HCT116 (cell line): ENCODE measurements at regions not wholly inside any gene's neighbourhood (a gene's known extent, or its start where the extent isn't known, plus 50 kb on each side); places are given as distances from the start of the nearest gene placed in this dataset.

Experiments
- ATAC-seq: fragments of 200-7000 bp; cut with Tn5 transposase; 2 replicates; pipeline ENCODE4 v1.9.1; 2020; ENCODE audit warnings: mild to moderate bottlenecking, moderate library complexity
- BruUV-seq: library from RNA; stranded (reverse); fragments of 400-500 nt; replicated peaks from 2 replicates; lab custom pipeline; 2021; lab: Mats Ljungman, UMichigan
- CTCF ChIA-PET: fragments of 300-600 bp; sonication (Branson Sonifier 250); formaldehyde crosslinking; loops from one replicate; lab custom pipeline; 2021; ENCODE audit warnings: antibody characterized with exemption; lab: Charles Lee
- POLR2A ChIA-PET: fragments of 300-600, 350-600 bp; sonication (Branson Sonifier 250); formaldehyde crosslinking; loops from one replicate; lab custom pipeline; 2021; ENCODE audit warnings: antibody characterized with exemption; lab: Charles Lee
- RAD21 ChIA-PET, 2 experiments: fragments of 300-600 bp; sonication (Branson Sonifier 250); formaldehyde crosslinking; loops; one replicate each; lab custom pipeline; 2023; ENCODE audit warnings: low total read pairs in 2 of 2; ENCODE audit not compliant: uncharacterized antibody in 2 of 2, unreplicated experiment in 2 of 2, low non-redundant PET in 1 of 2; lab: Charles Lee
- DNase-seq: peaks from one replicate; pipeline ENCODE4 v3.0.0-alpha.2; 2010; ENCODE audit warnings: low read depth, low spot score
- H2AFZ ChIP-seq: fragments of 200-600 bp; shearing (Covaris generic), sonication (generic); 2 replicates; pipeline ENCODE4 v1.6.1; 2017; ENCODE audit warnings: low read depth, mixed run types, mixed read lengths, antibody characterized with exemption, low read length; ENCODE audit not compliant: poor library complexity, severe bottlenecking
- H3K27ac ChIP-seq: 2 replicates; pipeline ENCODE4 v1.5.1; 2012; ENCODE audit warnings: low read depth, low read length
- H3K27me3 ChIP-seq: fragments of 200-600 bp; sonication (generic); 2 replicates; pipeline ENCODE4 v1.6.1; 2016; ENCODE audit warnings: mixed run types, low read length, mixed read lengths; ENCODE audit not compliant: insufficient read depth
- H3K36me3 ChIP-seq, 2 experiments: fragments of 200-500 bp in 1 of 2; fragments of 200-600 bp in 1 of 2; sonication (Bioruptor generic) in 1 of 2; sonication (generic) in 1 of 2; 2 replicates each; pipeline versions ENCODE4 v1.5.1 to v1.6.1; 2014 to 2016; ENCODE audit warnings: low read length in 2 of 2, inconsistent platforms in 1 of 2, mixed read lengths in 1 of 2, mixed run types in 1 of 2; ENCODE audit not compliant: insufficient read depth in 2 of 2, control insufficient read depth in 1 of 2
- H3K4me1 ChIP-seq, 2 experiments: fragments of 200-600 bp in 1 of 2; sonication (generic) in 1 of 2; 2 replicates each; pipeline versions ENCODE4 v1.5.1 to v1.6.1; 2012 to 2017; ENCODE audit warnings: low read length in 2 of 2, inconsistent platforms in 1 of 2, mild to moderate bottlenecking in 1 of 2, mixed read lengths in 1 of 2, mixed run types in 1 of 2, moderate library complexity in 1 of 2; ENCODE audit not compliant: insufficient read depth in 2 of 2, control insufficient read depth in 1 of 2
- H3K4me2 ChIP-seq: fragments of 200-600 bp; sonication (generic); 2 replicates; pipeline ENCODE4 v1.6.1; 2017; ENCODE audit warnings: mixed run types, low read length, mixed read lengths
- H3K4me3 ChIP-seq, 2 experiments: fragments of 200-600 bp in 1 of 2; sonication (generic) in 1 of 2; replicated peaks in 1 of 2; 2 replicates each; pipeline ENCODE4 v1.5.1; 2011 to 2016; ENCODE audit warnings: low read length in 2 of 2, control low read depth in 1 of 2, low read depth in 1 of 2, mild to moderate bottlenecking in 1 of 2, mixed read lengths in 1 of 2, mixed run types in 1 of 2
- H3K79me2 ChIP-seq: fragments of 200-600 bp; sonication (generic); 2 replicates; pipeline ENCODE4 v1.6.1; 2017; ENCODE audit warnings: mild to moderate bottlenecking, mixed run types, low read length, moderate library complexity, mixed read lengths; ENCODE audit not compliant: insufficient read depth
- H3K9ac ChIP-seq: fragments of 200-600 bp; sonication (generic); 2 replicates; pipeline ENCODE4 v1.6.1; 2016; ENCODE audit warnings: low read length, mixed read lengths
- H3K9me2 ChIP-seq: fragments of 200-600 bp; sonication (generic), shearing (Covaris generic); 2 replicates; pipeline ENCODE4 v1.6.1; 2017; ENCODE audit warnings: mixed run types, mild to moderate bottlenecking, moderate library complexity; ENCODE audit not compliant: insufficient read depth
- H3K9me3 ChIP-seq, 2 experiments: fragments of 200-500 bp in 1 of 2; fragments of 200-600 bp in 1 of 2; sonication (Bioruptor generic) in 1 of 2; sonication (generic) in 1 of 2; 2 replicates each; pipeline ENCODE4 v1.6.1; 2014 to 2017; ENCODE audit warnings: low read length in 2 of 2, mixed read lengths in 2 of 2, inconsistent platforms in 1 of 2, low read depth in 1 of 2, mild to moderate bottlenecking in 1 of 2, mixed run types in 1 of 2, moderate library complexity in 1 of 2; ENCODE audit not compliant: control insufficient read depth in 1 of 2, insufficient read depth in 1 of 2
- H4K20me1 ChIP-seq: fragments of 200-600 bp; sonication (generic), shearing (Covaris generic); 2 replicates; pipeline ENCODE4 v1.6.1; 2017; ENCODE audit warnings: mixed run types, mild to moderate bottlenecking, moderate library complexity; ENCODE audit not compliant: insufficient read depth
- ATF3 ChIP-seq: IDR thresholded peaks from 2 replicates; pipeline ENCODE4 v1.6.1; 2012
- CEBPB ChIP-seq: IDR thresholded peaks from 2 replicates; pipeline ENCODE4 v1.6.1; 2012; ENCODE audit warnings: low read depth
- EGR1 ChIP-seq: IDR thresholded peaks from 2 replicates; pipeline ENCODE4 v1.6.1; 2012; ENCODE audit warnings: low read depth
- FOSL1 ChIP-seq: IDR thresholded peaks from 2 replicates; pipeline ENCODE4 v1.6.1; 2012; ENCODE audit warnings: low read depth
- JUND ChIP-seq: IDR thresholded peaks from 2 replicates; pipeline ENCODE4 v1.6.1; 2012
- SRF ChIP-seq: IDR thresholded peaks from 2 replicates; pipeline ENCODE4 v1.6.1; 2012; ENCODE audit warnings: low read depth
- intact Hi-C: fragments of 100-400 bp; cut with micrococcal nuclease; formaldehyde crosslinking; loops from 2 replicates; pipeline ENCODE4 v1.10.0; 2022

GRCh38 chr6:4362326-4362725 is 227.0 kb upstream of the ECI2 start:
- Histone ChIP-seq H3K4me2 (no peak overlapping the region), H3K9ac (no peak overlapping the region), H3K36me3 (no peaks in the 10 kb centered on the region), H2AFZ (no peak overlapping the region), H3K9me2 (no peaks in the 10 kb centered on the region), H3K9me3 (no peaks in the 10 kb centered on the region), H3K79me2 (no peaks in the 10 kb centered on the region), H3K4me3 (no peak overlapping the region), H3K27me3 (no peaks in the 10 kb centered on the region), H3K4me1 (peaks cover 17 to 23% of the 10 kb centered on the region in 2 experiments), H3K27ac (no peak overlapping the region), H4K20me1 (no peaks in the 10 kb centered on the region)
- intact Hi-C loops, result no loop called here
- CTCF ChIA-PET, result no interaction called here
- BruUV-seq, result no TSS peak
- TF ChIP-seq CEBPB (no peak), EGR1 (no peak), ATF3 (no peak)
- DNase-seq (no peak), ATAC-seq (no peak)
- RAD21 ChIA-PET, result no interaction called here
- POLR2A ChIA-PET, result no interaction called here

- Histone ChIP-seq H3K27me3 (no peaks in the 10 kb centered on the region), H3K79me2 (no peaks in the 10 kb centered on the region), H2AFZ (no peak overlapping the region), H3K4me1 (peaks cover 22 to 31% of the 10 kb centered on the region in 2 experiments), H3K36me3 (no peaks in the 10 kb centered on the region), H3K27ac (no peak overlapping the region), H3K9me3 (no peaks in the 10 kb centered on the region), H3K4me2 (no peak overlapping the region), H4K20me1 (no peaks in the 10 kb centered on the region), H3K9me2 (no peaks in the 10 kb centered on the region), H3K4me3 (no peak overlapping the region), H3K9ac (no peak overlapping the region)
- no peak for ATAC-seq
- POLR2A ChIA-PET, result no interaction called here
- intact Hi-C loops, result no loop called here
- no peak for DNase-seq
- no TSS peak for BruUV-seq
- RAD21 ChIA-PET, result no interaction called here
- CTCF ChIA-PET, result no interaction called here
- TF ChIP-seq FOSL1 (no peak), JUND (no peak), SRF (no peak)
These were observed 225.5 kb upstream of the ECI2 start for GRCh38 chr6:4360920-4361319.
